ENCODE measurements at regions not wholly inside any gene's neighbourhood (a gene's known extent, or its start where the extent isn't known, plus 50 kb on each side); places are given as distances from the start of the nearest gene placed in this dataset.

DNA sequence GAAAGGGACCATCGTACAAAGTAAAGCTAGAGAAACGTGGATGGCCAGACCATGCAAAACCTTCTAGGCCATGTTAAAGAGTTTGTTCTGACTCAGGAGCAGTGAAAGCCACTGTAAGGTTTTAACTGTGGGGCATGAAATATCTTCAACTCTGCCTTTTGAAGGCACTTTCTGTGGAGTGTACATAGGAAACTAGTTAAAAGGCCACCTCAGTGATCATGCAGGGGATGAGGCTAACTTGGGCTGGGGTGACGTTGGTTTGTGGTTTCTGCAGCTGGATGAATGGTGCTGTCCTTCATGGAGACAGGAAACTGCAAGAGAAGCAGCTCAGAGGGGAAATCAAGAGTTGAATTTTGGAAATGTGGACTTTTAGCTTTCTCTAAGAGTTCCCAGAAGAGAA lies 190.7 kb downstream of the CDCA7 start:
- intact Hi-C loops (cut with micrococcal nuclease): no loop called here
- no peak for DNase-seq
- TF ChIP-seq, protein P1, sequence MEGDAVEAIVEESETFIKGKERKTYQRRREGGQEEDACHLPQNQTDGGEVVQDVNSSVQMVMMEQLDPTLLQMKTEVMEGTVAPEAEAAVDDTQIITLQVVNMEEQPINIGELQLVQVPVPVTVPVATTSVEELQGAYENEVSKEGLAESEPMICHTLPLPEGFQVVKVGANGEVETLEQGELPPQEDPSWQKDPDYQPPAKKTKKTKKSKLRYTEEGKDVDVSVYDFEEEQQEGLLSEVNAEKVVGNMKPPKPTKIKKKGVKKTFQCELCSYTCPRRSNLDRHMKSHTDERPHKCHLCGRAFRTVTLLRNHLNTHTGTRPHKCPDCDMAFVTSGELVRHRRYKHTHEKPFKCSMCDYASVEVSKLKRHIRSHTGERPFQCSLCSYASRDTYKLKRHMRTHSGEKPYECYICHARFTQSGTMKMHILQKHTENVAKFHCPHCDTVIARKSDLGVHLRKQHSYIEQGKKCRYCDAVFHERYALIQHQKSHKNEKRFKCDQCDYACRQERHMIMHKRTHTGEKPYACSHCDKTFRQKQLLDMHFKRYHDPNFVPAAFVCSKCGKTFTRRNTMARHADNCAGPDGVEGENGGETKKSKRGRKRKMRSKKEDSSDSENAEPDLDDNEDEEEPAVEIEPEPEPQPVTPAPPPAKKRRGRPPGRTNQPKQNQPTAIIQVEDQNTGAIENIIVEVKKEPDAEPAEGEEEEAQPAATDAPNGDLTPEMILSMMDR (IDR thresholded peaks at IDR 0.05; ENCODE audit: borderline replicate concordance): no peak
- Histone ChIP-seq H3K27ac (replicated peaks) (peak overlapping the region; percentile 5), H3K4me3 (no peak overlapping the region), H3K4me1 (no peaks in the 10 kb centered on the region), H3K9me3 (replicated peaks) (no peaks in the 10 kb centered on the region), H3K36me3 (no peaks in the 10 kb centered on the region), H3K27me3 (ENCODE audit: low read depth) (no peaks in the 10 kb centered on the region)

DNA sequence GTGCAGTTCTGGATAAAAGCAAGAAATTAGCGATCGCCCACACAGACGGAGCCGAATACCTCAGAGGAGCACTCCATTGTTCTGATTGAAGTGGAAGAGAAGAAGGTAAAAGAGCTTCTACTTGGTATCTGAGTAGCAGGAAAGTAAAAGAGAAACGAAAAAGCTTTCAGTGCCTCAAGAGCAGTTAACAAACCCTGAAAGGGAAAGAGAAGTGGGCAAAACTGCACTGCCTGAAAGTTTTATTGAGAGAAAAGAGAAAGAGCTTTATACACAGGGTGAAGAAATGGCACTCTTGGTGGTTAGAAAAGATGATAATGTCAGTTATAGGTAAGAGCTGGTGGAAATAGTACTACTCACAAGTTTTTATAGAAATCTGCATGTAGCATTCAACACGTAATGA lies 192.8 kb downstream of the CDCA7 start:
- DNase-seq: no peak
- Histone ChIP-seq H3K4me3 (no peak overlapping the region), H3K4me1 (no peaks in the 10 kb centered on the region), H3K36me3 (no peaks in the 10 kb centered on the region), H3K27me3 (ENCODE audit: low read depth) (no peaks in the 10 kb centered on the region), H3K27ac (replicated peaks) (no peak overlapping the region), H3K9me3 (replicated peaks) (no peaks in the 10 kb centered on the region)
- TF ChIP-seq, protein P1 (IDR thresholded peaks at IDR 0.05; ENCODE audit: borderline replicate concordance): no peak
- intact Hi-C loops (cut with micrococcal nuclease): no loop called here

GRCh38 chr2:173550143-173550542 lies 195.5 kb downstream of the CDCA7 start:
- no peak for DNase-seq
- TF ChIP-seq, protein P1 (IDR thresholded peaks at IDR 0.05; ENCODE audit: borderline replicate concordance): no peak
- Histone ChIP-seq H3K9me3 (replicated peaks) (no peaks in the 10 kb centered on the region), H3K4me3 (no peak overlapping the region), H3K27me3 (ENCODE audit: low read depth) (peaks cover 11% of the 10 kb centered on the region), H3K4me1 (no peaks in the 10 kb centered on the region), H3K36me3 (no peaks in the 10 kb centered on the region), H3K27ac (replicated peaks) (no peak overlapping the region)
- intact Hi-C loops (cut with micrococcal nuclease): no loop called here

- Histone ChIP-seq H3K27ac (replicated peaks) (no peak overlapping the region), H3K4me3 (no peak overlapping the region), H3K36me3 (no peaks in the 10 kb centered on the region), H3K9me3 (replicated peaks) (no peaks in the 10 kb centered on the region), H3K27me3 (ENCODE audit: low read depth) (peaks cover 35% of the 10 kb centered on the region), H3K4me1 (peaks cover 5% of the 10 kb centered on the region)
- TF ChIP-seq, protein P1 (IDR thresholded peaks at IDR 0.05; ENCODE audit: borderline replicate concordance): no peak
- intact Hi-C loops (cut with micrococcal nuclease): no loop called here
- no peak for DNase-seq
Observed at GRCh38 chr2:173552531-173552930, 197.9 kb downstream of the CDCA7 start.

- Histone ChIP-seq H3K4me1 (peaks cover 5% of the 10 kb centered on the region), H3K27ac (replicated peaks) (no peak overlapping the region), H3K4me3 (no peak overlapping the region), H3K27me3 (ENCODE audit: low read depth) (peaks cover 45% of the 10 kb centered on the region), H3K9me3 (replicated peaks) (no peaks in the 10 kb centered on the region), H3K36me3 (no peaks in the 10 kb centered on the region)
- DNase-seq: no peak
- intact Hi-C loops (cut with micrococcal nuclease): no loop called here
- TF ChIP-seq, protein P1 (IDR thresholded peaks at IDR 0.05; ENCODE audit: borderline replicate concordance): no peak
Observed at GRCh38 chr2:173553593-173553992, 198.9 kb downstream of the CDCA7 start.

DNA sequence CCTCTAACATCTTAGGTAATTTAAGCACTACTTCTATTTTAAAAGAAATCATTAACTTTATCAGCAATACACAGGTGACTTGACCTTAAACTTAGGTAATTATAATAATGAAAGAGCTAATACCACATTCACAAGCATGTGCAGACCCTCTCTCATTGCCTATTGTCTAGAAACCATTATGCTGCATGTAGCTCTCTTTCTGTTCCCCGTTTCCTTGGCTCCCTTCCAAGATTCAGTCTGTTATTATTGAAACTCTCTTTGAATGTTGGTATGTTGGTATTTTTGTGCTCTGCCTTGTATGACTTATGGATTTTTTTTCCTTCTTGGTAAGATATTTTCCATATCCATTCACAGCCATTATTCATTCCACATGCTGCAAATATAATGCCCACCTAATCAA lies 201.2 kb downstream of the CDCA7 start:
- TF ChIP-seq, protein P1 (IDR thresholded peaks at IDR 0.05; ENCODE audit: borderline replicate concordance): no peak
- peaks cover 61% of the 10 kb centered on the region for H3K27me3 ChIP-seq (ENCODE audit: low read depth)
- H3K4me1 ChIP-seq: peaks cover 5% of the 10 kb centered on the region
- H3K27ac ChIP-seq (replicated peaks): no peak overlapping the region
- intact Hi-C loops (cut with micrococcal nuclease): no loop called here
- no peaks in the 10 kb centered on the region for H3K36me3 ChIP-seq
- DNase-seq: no peak
- no peak overlapping the region for H3K4me3 ChIP-seq
- H3K9me3 ChIP-seq (replicated peaks): no peaks in the 10 kb centered on the region
